BE2C (cell line): ENCODE measurements at regions not wholly inside any gene's neighbourhood (a gene's known extent, or its start where the extent isn't known, plus 50 kb on each side); places are given as distances from the start of the nearest gene placed in this dataset.

Experiments used
- DNase-seq: peaks from one replicate; pipeline ENCODE4 v3.0.0-alpha.2; 2020
- H3K27me3 ChIP-seq: fragments of 250-450 bp; sonication (Bioruptor Pico); 2 replicates; pipeline ENCODE4 v1.5.1; 2020; ENCODE audit warnings: mild to moderate bottlenecking
- H3K36me3 ChIP-seq: fragments of 250-450 bp; sonication (Bioruptor Pico); 2 replicates; pipeline ENCODE4 v1.5.1; 2020; ENCODE audit warnings: mild to moderate bottlenecking
- H3K4me1 ChIP-seq: fragments of 250-450 bp; sonication (Bioruptor Pico); 2 replicates; pipeline ENCODE4 v1.5.1; 2020
- H3K4me3 ChIP-seq: 2 replicates; pipeline ENCODE4 v1.5.1; 2011; ENCODE audit warnings: low read depth, low read length
- H3K9me3 ChIP-seq: fragments of 250-450 bp; sonication (Bioruptor Pico); 2 replicates; pipeline ENCODE4 v1.5.1; 2020
- TF ChIP-seq, protein P1 (sequence below): IDR thresholded peaks from 2 replicates; pipeline ENCODE4 v1.5.1; 2012; ENCODE audit warnings: mild to moderate bottlenecking, low read depth, low read length

DNA sequence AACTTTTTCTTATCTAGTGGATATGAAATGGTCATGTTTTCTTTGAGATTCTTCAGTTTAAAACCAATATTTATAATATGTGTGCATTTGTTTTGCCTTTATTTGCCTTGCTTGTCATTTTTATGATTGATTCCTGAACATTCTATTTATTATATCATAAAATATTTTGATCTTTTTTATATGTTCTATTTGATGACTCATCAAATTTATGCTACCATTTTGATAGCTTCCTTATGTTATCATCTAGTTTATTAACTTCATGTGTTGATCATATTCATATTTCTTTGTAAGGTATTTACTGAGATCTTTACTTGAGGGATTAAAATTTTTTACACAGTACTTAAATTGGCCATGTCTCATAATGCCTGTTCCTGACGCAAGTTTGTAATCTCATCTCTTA is 1650.0 kb downstream of the AMY1C start:
- no peak for DNase-seq
- no peaks in the 10 kb centered on the region for H3K27me3 ChIP-seq
- H3K36me3 ChIP-seq, result no peaks in the 10 kb centered on the region
- TF ChIP-seq, protein P1, sequence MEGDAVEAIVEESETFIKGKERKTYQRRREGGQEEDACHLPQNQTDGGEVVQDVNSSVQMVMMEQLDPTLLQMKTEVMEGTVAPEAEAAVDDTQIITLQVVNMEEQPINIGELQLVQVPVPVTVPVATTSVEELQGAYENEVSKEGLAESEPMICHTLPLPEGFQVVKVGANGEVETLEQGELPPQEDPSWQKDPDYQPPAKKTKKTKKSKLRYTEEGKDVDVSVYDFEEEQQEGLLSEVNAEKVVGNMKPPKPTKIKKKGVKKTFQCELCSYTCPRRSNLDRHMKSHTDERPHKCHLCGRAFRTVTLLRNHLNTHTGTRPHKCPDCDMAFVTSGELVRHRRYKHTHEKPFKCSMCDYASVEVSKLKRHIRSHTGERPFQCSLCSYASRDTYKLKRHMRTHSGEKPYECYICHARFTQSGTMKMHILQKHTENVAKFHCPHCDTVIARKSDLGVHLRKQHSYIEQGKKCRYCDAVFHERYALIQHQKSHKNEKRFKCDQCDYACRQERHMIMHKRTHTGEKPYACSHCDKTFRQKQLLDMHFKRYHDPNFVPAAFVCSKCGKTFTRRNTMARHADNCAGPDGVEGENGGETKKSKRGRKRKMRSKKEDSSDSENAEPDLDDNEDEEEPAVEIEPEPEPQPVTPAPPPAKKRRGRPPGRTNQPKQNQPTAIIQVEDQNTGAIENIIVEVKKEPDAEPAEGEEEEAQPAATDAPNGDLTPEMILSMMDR, result no peak
- no peaks in the 10 kb centered on the region for H3K9me3 ChIP-seq
- no peak overlapping the region for H3K4me3 ChIP-seq
- no peaks in the 10 kb centered on the region; the same call in 1 of the 2 replicates for H3K4me1 ChIP-seq

DNA sequence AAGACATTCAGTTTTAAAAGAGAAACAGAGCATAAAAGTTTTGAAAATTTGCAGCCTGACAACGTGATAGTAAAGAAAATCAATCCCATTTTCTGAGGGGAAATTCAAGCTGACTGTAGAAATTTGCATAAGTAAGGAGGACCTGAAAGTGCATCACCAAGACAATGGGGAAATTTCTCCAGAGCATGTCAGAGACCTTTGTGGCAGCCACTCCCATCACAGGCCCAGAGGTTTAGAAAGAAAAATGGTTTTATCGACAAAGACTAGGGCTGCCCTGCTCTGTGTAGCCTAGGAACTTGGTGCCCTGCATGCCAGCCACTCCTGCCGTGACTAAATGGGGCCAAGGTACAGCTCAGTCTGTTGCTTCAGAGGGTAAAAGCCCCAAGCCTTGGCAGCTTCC is 1640.2 kb upstream of the PRMT6 start:
- DNase-seq, result no peak
- no peaks in the 10 kb centered on the region for H3K27me3 ChIP-seq

DNA sequence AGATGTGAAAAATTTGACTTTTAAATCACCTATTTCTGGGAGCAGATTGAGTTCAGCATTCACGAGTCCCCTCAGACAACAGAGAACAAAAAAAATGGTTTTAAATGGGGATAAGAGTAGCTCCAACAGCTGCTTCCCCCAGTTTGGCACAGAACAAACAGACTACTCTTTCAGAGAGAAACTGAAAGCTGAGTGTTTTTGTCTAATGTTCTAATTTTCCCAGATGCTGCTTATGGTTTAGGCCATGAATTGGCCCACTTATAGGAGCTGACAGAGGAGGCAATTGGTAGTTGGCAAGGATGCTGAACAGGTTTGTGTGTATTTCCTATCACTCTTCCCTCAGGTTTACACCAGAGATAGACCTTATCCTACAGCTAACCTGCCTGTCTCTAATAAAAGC is 1637.4 kb upstream of the PRMT6 start:
- TF ChIP-seq, protein P1, result no peak
- Histone ChIP-seq H3K9me3 (no peaks in the 10 kb centered on the region), H3K4me3 (no peak overlapping the region), H3K4me1 (no peaks in the 10 kb centered on the region), H3K36me3 (no peaks in the 10 kb centered on the region), H3K27me3 (no peaks in the 10 kb centered on the region)
- no peak for DNase-seq

More for the DNA sequence above, 1640.2 kb upstream of the PRMT6 start:
- Histone ChIP-seq H3K4me3 (no peak overlapping the region), H3K9me3 (no peaks in the 10 kb centered on the region), H3K36me3 (no peaks in the 10 kb centered on the region), H3K4me1 (no peaks in the 10 kb centered on the region)
- TF ChIP-seq, protein P1, result no peak

DNA sequence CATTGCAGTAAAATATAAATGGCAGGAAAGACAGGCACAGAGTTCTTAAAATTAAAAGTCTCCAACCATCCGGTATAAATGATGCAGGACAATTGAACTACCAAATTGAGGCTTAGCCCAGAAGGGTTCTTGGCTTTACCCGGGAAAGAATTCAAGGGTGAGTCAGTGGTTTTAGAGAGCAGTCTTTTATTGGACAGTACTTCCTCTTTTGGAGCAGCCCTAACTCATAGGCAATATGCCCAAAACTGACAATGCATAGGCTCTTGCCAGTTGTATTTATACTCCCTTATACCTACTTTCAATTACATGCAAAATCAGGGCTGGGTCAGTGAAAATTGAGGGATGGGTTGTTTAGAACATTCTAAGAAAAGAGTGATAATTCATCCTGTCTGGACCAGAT is 1628.9 kb upstream of the PRMT6 start:
- Histone ChIP-seq H3K36me3 (no peaks in the 10 kb centered on the region), H3K27me3 (no peaks in the 10 kb centered on the region), H3K9me3 (no peaks in the 10 kb centered on the region), H3K4me3 (no peak overlapping the region), H3K4me1 (peaks cover 5% of the 10 kb centered on the region)
- DNase-seq, result no peak
- TF ChIP-seq, protein P1, result no peak

DNA sequence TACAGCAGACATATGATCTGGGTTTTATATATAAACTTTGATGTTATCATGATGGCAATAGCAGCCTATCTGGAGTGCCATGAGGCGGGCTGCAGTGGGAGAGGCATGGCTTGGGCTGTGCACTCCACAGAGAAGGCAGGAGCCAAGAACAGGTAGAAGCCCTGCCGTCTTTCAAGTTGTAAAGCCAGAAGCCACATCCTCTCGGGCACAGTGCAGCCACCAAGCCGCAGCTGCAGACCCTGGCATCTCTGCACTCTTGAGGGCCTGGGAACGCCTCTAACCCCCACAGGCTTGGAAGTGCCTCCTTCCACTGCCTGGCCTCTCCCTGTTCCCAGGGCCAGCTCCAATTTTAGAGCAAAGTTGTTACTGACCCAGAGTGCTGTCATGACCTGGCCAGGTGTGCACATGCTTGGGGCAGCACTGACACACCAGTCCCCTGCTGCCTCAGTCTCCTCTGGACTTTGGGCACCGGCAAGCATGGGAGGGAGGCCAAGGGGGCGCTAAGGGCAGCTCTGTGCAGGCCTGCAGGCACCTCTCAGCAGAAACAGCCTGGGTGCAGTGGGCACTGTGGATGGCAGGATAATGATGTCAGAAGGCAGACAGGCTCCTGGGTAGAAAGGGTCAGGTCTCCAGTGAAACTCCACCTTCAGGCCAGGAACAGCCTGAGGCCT is 1619.8 kb upstream of the PRMT6 start:
- H3K36me3 ChIP-seq, result no peaks in the 10 kb centered on the region
- TF ChIP-seq, protein P1, result no peak
- no peaks in the 10 kb centered on the region for H3K27me3 ChIP-seq

DNA sequence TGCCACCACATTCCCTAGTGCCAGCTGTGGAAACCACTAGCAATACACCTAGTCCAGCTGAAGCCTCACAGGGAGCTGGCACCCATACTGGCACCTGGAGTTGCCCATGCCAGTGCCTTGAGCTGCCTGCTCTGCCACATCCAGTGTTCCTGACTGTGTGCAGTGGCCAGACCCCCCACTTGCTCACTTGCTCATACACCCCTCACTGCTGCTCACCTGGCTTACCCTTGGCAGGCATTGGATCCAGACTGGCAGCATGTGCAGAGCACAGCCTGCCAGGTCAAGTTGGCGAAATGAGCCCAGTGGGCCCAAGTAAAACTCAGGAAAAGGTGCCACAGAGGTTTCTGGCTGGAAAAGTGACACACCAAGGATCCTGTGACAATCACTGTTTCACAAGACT is 1618.6 kb upstream of the PRMT6 start:
- Histone ChIP-seq H3K4me3 (no peak overlapping the region), H3K36me3 (no peaks in the 10 kb centered on the region), H3K27me3 (no peaks in the 10 kb centered on the region), H3K9me3 (no peaks in the 10 kb centered on the region), H3K4me1 (no peaks in the 10 kb centered on the region)
- no peak for DNase-seq
- TF ChIP-seq, protein P1, result no peak

More for the DNA sequence above, 1619.8 kb upstream of the PRMT6 start:
- no peak for DNase-seq
- Histone ChIP-seq H3K4me3 (no peak overlapping the region), H3K9me3 (no peaks in the 10 kb centered on the region), H3K4me1 (no peaks in the 10 kb centered on the region)
